ENCODE measurements at regions not wholly inside any gene's neighbourhood (a gene's known extent, or its start where the extent isn't known, plus 50 kb on each side); places are given as distances from the start of the nearest gene placed in this dataset.

DNA sequence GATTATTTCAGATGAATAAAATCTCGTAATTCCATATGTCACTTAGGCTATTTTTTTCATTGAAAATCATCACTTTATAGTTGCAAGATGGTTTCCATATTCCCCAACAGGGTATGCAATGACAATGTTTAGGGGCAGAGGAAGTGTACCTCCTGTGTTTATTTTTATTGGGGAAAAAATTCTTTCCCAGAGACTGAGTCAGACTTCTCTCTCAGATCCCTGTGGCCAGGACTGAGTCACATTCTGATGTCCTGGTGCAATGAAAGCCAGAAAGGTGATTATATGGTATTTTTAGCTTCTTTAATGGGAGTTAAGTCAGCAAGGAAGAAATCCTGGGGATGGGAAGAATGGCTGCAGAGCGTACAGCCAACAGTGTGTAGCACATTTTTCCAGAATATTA is 196.9 kb upstream of the ALG10 start (continued):
- TF ChIP-seq, protein P1, sequence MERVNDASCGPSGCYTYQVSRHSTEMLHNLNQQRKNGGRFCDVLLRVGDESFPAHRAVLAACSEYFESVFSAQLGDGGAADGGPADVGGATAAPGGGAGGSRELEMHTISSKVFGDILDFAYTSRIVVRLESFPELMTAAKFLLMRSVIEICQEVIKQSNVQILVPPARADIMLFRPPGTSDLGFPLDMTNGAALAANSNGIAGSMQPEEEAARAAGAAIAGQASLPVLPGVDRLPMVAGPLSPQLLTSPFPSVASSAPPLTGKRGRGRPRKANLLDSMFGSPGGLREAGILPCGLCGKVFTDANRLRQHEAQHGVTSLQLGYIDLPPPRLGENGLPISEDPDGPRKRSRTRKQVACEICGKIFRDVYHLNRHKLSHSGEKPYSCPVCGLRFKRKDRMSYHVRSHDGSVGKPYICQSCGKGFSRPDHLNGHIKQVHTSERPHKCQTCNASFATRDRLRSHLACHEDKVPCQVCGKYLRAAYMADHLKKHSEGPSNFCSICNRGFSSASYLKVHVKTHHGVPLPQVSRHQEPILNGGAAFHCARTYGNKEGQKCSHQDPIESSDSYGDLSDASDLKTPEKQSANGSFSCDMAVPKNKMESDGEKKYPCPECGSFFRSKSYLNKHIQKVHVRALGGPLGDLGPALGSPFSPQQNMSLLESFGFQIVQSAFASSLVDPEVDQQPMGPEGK (CRISPR knock-in tag; IDR thresholded peaks at IDR 0.05; ENCODE audit: borderline replicate concordance): no peak
- TF ChIP-seq ZFP30 (CRISPR knock-in tag; IDR thresholded peaks at IDR 0.05) (no peak), ZFP3 (CRISPR knock-in tag; IDR thresholded peaks at IDR 0.05) (no peak)
- TF ChIP-seq, protein P2, sequence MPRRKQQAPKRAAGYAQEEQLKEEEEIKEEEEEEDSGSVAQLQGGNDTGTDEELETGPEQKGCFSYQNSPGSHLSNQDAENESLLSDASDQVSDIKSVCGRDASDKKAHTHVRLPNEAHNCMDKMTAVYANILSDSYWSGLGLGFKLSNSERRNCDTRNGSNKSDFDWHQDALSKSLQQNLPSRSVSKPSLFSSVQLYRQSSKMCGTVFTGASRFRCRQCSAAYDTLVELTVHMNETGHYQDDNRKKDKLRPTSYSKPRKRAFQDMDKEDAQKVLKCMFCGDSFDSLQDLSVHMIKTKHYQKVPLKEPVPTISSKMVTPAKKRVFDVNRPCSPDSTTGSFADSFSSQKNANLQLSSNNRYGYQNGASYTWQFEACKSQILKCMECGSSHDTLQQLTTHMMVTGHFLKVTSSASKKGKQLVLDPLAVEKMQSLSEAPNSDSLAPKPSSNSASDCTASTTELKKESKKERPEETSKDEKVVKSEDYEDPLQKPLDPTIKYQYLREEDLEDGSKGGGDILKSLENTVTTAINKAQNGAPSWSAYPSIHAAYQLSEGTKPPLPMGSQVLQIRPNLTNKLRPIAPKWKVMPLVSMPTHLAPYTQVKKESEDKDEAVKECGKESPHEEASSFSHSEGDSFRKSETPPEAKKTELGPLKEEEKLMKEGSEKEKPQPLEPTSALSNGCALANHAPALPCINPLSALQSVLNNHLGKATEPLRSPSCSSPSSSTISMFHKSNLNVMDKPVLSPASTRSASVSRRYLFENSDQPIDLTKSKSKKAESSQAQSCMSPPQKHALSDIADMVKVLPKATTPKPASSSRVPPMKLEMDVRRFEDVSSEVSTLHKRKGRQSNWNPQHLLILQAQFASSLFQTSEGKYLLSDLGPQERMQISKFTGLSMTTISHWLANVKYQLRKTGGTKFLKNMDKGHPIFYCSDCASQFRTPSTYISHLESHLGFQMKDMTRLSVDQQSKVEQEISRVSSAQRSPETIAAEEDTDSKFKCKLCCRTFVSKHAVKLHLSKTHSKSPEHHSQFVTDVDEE (CRISPR knock-in tag; IDR thresholded peaks at IDR 0.05): no peak
- TF ChIP-seq, protein P3, sequence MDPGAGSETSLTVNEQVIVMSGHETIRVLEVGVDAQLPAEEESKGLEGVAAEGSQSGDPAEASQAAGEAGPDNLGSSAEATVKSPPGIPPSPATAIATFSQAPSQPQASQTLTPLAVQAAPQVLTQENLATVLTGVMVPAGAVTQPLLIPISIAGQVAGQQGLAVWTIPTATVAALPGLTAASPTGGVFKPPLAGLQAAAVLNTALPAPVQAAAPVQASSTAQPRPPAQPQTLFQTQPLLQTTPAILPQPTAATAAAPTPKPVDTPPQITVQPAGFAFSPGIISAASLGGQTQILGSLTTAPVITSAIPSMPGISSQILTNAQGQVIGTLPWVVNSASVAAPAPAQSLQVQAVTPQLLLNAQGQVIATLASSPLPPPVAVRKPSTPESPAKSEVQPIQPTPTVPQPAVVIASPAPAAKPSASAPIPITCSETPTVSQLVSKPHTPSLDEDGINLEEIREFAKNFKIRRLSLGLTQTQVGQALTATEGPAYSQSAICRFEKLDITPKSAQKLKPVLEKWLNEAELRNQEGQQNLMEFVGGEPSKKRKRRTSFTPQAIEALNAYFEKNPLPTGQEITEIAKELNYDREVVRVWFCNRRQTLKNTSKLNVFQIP (CRISPR knock-in tag; IDR thresholded peaks at IDR 0.05; ENCODE audit: borderline replicate concordance, low read depth): no peak

DNA sequence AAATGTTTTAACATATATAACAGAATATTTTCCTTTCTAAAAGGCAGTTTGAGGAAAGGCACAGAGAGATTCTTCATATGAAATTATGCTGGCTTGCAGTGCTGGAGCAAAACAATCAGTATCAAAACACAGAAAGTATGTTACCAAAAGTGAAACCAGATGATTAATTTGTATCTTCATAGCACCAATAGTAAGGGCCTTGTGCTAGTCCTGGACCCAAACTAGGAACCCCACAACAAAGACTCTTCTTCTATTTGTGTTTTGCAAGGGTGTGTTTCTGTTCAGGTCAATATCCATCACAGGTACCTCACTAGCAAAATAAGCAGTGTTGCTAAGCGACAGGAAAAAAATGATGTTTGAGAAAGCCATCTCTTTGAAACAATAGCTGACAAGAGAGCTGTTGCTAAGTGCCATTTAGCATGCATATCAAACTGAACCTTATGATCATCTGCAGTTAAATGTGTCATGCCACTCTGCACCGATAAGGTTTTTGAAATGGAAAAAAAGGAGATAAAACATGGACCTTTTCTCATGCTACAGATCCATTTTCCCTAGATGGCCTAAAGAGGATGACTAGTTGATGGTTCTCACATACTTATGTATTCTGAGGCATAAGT is 196.2 kb upstream of the ALG10 start:
- TF ChIP-seq ARNTL (CRISPR knock-in tag; IDR thresholded peaks at IDR 0.05; ENCODE audit: borderline replicate concordance, low read depth) (no peak), TCF4 (CRISPR knock-in tag; IDR thresholded peaks at IDR 0.05; ENCODE audit: borderline replicate concordance) (no peak), ZFP30 (CRISPR knock-in tag; IDR thresholded peaks at IDR 0.05) (no peak), PPARA (CRISPR knock-in tag; IDR thresholded peaks at IDR 0.05; ENCODE audit: borderline replicate concordance) (no peak), ZFP3 (CRISPR knock-in tag; IDR thresholded peaks at IDR 0.05) (no peak), ZNF565 (CRISPR knock-in tag; conservative IDR thresholded peaks at IDR 0.05; ENCODE audit: low read depth) (no peak), RARB (CRISPR knock-in tag; IDR thresholded peaks at IDR 0.05) (no peak), TOX (CRISPR knock-in tag; IDR thresholded peaks at IDR 0.05; ENCODE audit: borderline replicate concordance) (no peak)
- TF ChIP-seq, protein P1 (CRISPR knock-in tag; IDR thresholded peaks at IDR 0.05; ENCODE audit: borderline replicate concordance): no peak
- TF ChIP-seq, protein P2 (CRISPR knock-in tag; IDR thresholded peaks at IDR 0.05): no peak
- no peak for ATAC-seq

DNA sequence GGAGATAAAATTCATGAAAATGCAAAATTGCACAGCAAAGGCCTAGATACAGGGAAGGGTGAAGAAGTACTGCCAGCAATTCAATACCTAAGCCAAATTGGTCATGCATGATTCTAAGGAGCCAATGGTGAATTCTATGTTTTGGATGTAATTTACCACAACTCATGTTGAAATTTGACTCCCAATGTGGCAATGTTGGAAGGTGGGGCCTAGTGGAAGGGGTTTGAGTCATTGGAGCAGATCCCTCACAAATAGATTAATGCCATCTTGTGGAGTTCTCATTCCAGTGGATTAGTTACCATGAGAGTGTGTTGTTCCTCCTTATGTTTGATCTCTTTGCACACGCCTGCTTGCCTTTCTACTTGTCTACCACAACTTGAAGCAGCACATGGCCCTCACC is 194.0 kb upstream of the ALG10 start:
- ATAC-seq: no peak

More for the DNA sequence above, 194.0 kb upstream of the ALG10 start:
- TF ChIP-seq, protein P4, sequence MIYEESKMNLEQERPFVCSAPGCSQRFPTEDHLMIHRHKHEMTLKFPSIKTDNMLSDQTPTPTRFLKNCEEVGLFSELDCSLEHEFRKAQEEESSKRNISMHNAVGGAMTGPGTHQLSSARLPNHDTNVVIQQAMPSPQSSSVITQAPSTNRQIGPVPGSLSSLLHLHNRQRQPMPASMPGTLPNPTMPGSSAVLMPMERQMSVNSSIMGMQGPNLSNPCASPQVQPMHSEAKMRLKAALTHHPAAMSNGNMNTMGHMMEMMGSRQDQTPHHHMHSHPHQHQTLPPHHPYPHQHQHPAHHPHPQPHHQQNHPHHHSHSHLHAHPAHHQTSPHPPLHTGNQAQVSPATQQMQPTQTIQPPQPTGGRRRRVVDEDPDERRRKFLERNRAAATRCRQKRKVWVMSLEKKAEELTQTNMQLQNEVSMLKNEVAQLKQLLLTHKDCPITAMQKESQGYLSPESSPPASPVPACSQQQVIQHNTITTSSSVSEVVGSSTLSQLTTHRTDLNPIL (CRISPR knock-in tag; IDR thresholded peaks at IDR 0.05; ENCODE audit: low read depth): no peak
- TF ChIP-seq, protein P3 (CRISPR knock-in tag; IDR thresholded peaks at IDR 0.05; ENCODE audit: borderline replicate concordance, low read depth): no peak
- TF ChIP-seq SNAI2 (CRISPR knock-in tag; IDR thresholded peaks at IDR 0.05): no peak
- no peak for TF ChIP-seq TCF4 (CRISPR knock-in tag; IDR thresholded peaks at IDR 0.05; ENCODE audit: borderline replicate concordance)
- TF ChIP-seq BACH2 (CRISPR knock-in tag; IDR thresholded peaks at IDR 0.05; ENCODE audit: borderline replicate concordance): no peak
- no peak for TF ChIP-seq ZNF8 (CRISPR knock-in tag; IDR thresholded peaks at IDR 0.05)
- TF ChIP-seq ISL1 (CRISPR knock-in tag; IDR thresholded peaks at IDR 0.05): no peak
- TF ChIP-seq GLIS3 (CRISPR knock-in tag; IDR thresholded peaks at IDR 0.05): no peak
- TF ChIP-seq ZFP30 (CRISPR knock-in tag; IDR thresholded peaks at IDR 0.05): no peak
- TF ChIP-seq ESRRG (CRISPR knock-in tag; IDR thresholded peaks at IDR 0.05): no peak
- TF ChIP-seq, protein P1 (CRISPR knock-in tag; IDR thresholded peaks at IDR 0.05; ENCODE audit: borderline replicate concordance): no peak
